GM12873 (cell line): ENCODE measurements at regions not wholly inside any gene's neighbourhood (a gene's known extent, or its start where the extent isn't known, plus 50 kb on each side); places are given as distances from the start of the nearest gene placed in this dataset.

ENCODE experiments used
- TF ChIP-seq, protein P1 (sequence below): IDR thresholded peaks from 2 replicates; pipeline ENCODE4 v1.5.1; 2012; ENCODE audit warnings: low read depth, mild to moderate bottlenecking, moderate library complexity, low read length, control low read depth; ENCODE audit not compliant: insufficient read depth; ENCODE audit errors: missing control alignments

DNA sequence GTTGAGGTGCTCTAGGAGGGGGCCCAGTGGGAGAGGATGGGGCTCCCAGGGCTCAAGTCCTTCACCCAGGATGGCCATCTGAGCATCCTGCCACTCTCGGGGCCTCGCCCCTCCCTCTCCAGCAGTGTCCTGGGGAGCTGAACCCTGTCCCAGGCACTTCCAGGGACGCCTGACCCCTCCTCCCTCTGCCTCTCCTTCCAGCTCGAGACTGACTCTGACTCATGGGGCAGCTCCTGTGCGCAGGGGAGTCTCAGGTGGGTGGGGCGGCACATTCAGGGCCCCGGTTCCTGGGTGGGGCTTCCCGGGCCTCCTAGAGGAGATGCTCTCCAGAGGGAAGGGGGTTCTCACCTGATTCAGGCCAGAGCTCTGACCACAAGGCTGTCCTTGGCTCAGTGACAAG is 77.1 kb upstream of the IGLL5 start:
- TF ChIP-seq, protein P1, sequence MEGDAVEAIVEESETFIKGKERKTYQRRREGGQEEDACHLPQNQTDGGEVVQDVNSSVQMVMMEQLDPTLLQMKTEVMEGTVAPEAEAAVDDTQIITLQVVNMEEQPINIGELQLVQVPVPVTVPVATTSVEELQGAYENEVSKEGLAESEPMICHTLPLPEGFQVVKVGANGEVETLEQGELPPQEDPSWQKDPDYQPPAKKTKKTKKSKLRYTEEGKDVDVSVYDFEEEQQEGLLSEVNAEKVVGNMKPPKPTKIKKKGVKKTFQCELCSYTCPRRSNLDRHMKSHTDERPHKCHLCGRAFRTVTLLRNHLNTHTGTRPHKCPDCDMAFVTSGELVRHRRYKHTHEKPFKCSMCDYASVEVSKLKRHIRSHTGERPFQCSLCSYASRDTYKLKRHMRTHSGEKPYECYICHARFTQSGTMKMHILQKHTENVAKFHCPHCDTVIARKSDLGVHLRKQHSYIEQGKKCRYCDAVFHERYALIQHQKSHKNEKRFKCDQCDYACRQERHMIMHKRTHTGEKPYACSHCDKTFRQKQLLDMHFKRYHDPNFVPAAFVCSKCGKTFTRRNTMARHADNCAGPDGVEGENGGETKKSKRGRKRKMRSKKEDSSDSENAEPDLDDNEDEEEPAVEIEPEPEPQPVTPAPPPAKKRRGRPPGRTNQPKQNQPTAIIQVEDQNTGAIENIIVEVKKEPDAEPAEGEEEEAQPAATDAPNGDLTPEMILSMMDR: no peak

DNA sequence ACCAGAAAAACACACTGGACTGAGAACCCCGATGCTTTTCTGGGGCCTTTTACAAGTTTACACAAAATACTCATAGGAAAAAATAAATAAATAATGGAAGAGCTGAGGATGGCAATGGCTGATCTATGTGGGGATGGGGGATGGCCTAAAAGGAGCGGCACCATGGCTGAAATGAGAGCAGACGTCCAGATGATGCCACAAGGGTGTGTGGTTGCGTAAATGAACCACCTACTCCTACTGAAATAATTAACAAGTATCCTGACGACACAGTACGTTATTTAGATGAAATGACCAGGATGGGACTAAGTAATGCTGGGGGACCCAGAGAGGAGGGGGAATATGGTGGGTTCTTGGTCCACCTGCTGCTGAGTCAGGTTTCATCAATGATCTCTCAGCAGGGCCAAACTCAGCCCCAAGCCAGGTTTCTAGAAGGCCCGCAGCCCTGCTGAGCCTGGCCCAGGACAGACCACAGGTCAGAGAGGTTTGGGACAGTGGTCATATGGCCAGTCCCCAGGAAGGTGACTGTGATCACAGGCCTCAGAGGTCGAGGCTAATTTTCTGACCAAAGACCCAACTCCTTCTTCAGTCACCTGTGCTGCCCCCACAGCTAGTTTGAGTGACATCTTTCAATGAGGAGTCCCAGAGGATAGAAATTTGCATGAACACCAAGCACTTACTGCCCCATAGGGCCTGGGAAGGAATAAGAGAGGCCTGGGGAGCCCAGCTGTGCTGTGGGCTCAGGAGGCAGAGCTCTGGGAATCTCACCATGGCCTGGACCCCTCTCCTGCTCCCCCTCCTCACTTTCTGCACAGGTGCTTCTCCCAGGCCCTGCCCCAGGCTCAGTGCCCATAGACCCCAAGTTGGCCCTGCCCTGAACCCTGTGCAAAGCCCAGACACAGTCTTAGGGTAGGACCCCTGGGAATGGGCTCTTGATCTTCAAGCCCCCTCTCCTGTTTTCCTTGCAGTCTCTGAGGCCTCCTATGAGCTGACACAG is 76.3 kb upstream of the IGLL5 start:
- TF ChIP-seq, protein P1: no peak

DNA sequence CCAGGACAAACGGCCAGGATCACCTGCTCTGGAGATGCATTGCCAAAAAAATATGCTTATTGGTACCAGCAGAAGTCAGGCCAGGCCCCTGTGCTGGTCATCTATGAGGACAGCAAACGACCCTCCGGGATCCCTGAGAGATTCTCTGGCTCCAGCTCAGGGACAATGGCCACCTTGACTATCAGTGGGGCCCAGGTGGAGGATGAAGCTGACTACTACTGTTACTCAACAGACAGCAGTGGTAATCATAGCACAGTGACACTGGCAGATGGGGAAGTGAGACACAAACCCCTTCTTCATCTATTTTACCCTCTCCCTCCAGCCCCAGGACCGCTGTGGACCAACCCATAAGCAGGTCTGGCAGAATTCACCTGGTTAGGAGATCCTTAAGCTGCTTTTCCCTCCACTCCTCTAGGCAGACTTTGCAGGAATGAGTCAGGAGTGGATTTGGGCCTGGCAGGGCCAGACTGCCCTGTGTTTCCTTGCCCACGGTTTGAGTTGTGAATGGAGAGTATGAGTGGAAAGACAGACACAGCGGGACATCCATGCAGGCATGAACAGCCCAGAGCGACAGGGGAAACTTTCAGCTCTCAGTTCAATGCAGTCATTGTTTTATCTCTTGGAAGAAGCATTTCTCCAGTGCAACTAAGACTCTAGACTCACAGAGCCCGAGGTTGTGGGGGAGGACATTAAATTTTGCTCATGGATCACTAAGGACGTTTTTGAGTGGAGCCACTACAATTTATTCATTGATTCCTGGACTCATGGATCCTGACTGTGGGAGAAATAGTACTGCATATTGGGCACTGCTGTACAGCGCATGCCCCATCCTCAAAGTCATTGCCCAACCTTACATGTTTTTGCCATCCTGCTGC is 75.3 kb upstream of the IGLL5 start:
- TF ChIP-seq, protein P1: no peak

DNA sequence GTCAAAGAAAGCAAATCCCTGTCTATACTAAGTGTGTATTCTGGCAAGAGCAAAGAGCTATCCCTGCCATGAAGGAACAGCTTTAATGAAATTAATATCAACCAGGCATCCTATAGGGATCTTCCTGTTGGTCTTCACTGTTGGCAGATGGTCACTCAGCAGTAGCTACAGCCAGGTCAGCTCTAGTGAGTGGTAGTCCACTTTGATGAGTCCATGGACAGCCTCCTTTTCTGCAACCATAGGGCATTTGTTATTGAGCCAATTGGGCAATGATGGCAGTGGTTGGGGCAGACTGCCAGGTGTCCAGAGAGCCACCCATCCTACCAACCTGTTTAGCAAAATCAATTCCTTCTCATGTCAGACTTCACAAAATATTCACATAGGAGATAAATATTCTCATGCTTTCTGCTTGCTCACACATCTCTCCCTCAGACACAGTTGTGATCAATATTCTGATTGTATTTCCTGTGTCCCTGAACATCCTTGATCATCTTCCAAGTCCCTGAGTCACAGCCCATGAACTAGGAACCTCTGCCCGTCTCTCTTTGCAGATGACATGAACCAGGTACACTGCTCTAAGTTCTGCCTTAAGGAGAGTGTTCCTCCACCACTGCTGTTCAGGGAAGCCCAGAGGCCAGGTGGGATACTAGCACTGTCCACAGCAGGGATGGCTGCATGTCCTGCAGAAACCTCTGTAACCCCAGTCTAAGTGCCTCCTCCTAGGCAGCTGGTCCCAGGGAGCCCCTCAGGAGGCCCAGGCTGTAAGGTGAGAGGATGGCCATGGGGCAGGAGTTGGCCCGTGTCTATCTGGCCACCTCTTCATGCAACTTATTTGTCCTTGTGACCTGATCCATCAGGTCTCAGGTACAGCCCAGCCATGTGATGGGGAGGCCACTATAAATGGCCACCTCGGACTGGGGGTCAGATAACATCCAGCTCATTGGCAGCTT is 74.2 kb upstream of the IGLL5 start:
- TF ChIP-seq, protein P1: no peak

DNA sequence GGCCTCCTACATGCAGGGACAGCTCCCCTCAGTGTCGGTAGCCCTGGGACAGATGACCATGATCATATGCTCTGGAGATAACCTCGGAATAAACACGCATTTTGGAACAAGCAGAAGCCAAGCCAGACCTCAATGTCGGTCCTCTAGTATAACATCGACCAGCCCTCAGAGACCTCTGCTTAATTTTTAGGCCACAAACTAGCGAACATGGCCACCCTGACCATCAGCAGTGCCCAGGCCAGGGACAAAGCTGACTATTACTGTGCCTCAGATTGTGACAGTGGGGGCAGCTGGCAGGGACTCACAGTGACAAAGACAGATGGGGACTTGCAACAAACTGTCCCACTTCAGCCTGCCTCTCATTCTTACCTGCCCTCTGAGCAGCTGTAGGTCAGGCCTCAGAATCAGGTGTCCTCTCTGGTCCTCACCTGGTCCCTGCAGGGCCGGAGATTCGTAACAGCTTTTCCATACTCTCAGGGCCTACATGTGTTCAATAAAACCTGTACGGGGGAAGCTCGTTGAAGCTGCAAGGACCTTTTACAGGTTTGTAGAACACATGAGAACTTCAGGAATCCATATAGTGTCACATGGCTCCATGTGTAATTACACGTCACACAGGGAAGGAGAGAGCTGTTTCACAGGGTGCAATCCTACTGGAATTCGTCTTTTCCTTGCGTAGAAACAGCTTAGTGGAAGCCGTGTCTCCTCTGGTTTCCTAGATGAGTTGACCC is 72.8 kb upstream of the IGLL5 start:
- TF ChIP-seq, protein P1: no peak

DNA sequence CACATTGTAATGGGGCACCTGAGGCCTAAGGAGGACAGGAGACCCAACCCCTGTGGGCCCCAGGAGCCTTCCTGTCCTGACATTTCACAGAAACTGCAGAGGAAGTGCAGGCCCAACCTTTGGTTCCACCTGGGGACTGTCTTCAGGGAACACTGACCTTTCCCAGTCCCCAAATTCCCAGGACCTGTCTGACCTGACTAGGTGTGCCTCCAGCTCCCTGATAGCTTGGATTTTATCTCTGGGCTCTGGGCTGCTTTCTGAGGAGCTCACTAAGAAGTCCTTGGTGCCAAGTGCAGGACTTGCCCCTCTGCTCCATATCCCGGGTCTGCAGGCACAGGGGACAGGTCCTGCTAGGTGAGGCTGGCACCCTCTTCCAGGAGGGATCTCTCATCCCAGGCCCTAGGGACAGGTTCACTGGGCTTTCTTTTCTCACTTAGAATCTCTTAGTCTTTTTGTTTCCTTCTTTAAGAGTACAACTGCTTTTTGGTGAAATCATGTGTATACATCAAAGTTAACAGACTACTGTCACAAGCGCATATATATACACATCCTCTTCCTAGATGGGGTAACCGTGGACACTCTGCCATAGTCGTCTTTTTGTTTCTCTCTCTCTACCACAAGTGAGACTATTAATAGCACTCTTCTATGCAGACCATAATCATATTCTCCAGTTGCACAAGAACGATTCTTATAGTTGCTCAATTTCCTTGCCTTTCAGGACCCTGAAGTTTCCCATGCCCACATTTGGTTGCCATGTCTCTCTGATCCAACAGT is 72.0 kb upstream of the IGLL5 start:
- TF ChIP-seq, protein P1: no peak
